ENCODE measurements at regions not wholly inside any gene's neighbourhood (a gene's known extent, or its start where the extent isn't known, plus 50 kb on each side); places are given as distances from the start of the nearest gene placed in this dataset.

DNA sequence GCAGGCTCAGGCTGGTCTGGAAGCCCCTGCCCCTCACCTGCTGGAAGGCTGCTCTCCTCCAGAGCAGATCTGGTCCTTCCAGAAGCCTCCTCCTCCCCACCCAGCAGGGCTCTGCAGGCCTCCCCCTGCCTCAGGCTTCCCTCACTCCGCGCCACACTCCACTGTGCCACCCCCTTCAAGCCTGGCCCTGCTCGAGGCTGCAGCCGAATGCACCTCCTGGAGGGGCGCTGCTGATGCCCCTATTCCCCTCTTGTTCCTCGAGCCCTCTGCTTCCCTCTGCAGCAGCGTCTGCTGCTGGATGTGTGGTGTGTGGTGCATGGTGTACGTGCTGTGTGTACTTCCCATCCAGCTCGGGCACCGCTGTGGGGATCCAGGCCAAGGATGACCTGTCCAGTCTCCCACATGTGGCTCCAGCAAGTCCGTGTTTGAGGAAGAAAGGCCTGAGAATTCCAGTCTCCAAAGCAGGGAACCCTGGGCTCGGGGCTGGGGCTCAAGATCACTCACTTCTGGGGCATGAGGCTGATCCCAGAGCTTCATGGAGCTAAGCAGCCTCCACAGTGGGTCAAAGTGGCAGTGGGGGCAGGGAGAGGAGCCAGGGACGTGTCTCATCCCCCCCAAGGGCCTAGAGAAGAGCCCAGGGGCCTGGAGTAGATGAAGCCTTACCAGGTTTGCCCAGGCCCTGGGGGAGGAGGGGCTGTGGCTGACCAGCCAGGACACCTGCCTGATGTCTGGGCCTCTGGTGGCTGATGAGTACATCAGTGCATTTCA, 136.0 kb upstream of the C14orf180 start:
- peak; percentile 49 for ATAC-seq
- intact Hi-C loops (cut with micrococcal nuclease) = no loop called here

More for the DNA sequence above, 136.0 kb upstream of the C14orf180 start:
- WGBS (ENCODE audit: insufficient coverage, low coverage, missing lambda C conversion rate) = 0% methylated on average over 4 of the region's 13 CpGs
- TF ChIP-seq, protein P1, sequence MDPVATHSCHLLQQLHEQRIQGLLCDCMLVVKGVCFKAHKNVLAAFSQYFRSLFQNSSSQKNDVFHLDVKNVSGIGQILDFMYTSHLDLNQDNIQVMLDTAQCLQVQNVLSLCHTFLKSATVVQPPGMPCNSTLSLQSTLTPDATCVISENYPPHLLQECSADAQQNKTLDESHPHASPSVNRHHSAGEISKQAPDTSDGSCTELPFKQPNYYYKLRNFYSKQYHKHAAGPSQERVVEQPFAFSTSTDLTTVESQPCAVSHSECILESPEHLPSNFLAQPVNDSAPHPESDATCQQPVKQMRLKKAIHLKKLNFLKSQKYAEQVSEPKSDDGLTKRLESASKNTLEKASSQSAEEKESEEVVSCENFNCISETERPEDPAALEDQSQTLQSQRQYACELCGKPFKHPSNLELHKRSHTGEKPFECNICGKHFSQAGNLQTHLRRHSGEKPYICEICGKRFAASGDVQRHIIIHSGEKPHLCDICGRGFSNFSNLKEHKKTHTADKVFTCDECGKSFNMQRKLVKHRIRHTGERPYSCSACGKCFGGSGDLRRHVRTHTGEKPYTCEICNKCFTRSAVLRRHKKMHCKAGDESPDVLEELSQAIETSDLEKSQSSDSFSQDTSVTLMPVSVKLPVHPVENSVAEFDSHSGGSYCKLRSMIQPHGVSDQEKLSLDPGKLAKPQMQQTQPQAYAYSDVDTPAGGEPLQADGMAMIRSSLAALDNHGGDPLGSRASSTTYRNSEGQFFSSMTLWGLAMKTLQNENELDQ (CRISPR knock-in tag; IDR thresholded peaks at IDR 0.05; ENCODE audit: borderline replicate concordance) = no peak
- TF ChIP-seq, protein P2, sequence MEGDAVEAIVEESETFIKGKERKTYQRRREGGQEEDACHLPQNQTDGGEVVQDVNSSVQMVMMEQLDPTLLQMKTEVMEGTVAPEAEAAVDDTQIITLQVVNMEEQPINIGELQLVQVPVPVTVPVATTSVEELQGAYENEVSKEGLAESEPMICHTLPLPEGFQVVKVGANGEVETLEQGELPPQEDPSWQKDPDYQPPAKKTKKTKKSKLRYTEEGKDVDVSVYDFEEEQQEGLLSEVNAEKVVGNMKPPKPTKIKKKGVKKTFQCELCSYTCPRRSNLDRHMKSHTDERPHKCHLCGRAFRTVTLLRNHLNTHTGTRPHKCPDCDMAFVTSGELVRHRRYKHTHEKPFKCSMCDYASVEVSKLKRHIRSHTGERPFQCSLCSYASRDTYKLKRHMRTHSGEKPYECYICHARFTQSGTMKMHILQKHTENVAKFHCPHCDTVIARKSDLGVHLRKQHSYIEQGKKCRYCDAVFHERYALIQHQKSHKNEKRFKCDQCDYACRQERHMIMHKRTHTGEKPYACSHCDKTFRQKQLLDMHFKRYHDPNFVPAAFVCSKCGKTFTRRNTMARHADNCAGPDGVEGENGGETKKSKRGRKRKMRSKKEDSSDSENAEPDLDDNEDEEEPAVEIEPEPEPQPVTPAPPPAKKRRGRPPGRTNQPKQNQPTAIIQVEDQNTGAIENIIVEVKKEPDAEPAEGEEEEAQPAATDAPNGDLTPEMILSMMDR (IDR thresholded peaks at IDR 0.05 in 2 of 3, conservative IDR thresholded peaks at IDR 0.05 in 1 of 3; ENCODE audit: insufficient read depth in 2 of 3, low read depth in 1 of 3, low read length in 3 of 3) = 0 out of 6 replicates have a peak, but pooled peaks of 1 of the 3 experiments have one; percentile 8
- no TSS peak for BruUV-seq (replicated peaks)
- H2AFZ ChIP-seq (ENCODE audit: low read depth, low read length) = no peak overlapping the region
- H3K9me1 ChIP-seq (ENCODE audit: control insufficient read depth, insufficient read depth, low read length) = no peaks in the 10 kb centered on the region
- H3K36me3 ChIP-seq (ENCODE audit: control insufficient read depth, insufficient read depth, low read length) = no peaks in the 10 kb centered on the region
- no peak for DNase-seq (ENCODE audit: extremely low read depth in 1 of 4, low spot score in 3 of 4)
- no peak overlapping the region for H3K9ac ChIP-seq (ENCODE audit: insufficient read depth in 1 of 2, low read depth in 2 of 2, low read length in 2 of 2)
- no peaks in the 10 kb centered on the region for H3K4me1 ChIP-seq (replicated peaks in 1 of 2; ENCODE audit: control insufficient read depth in 2 of 2, insufficient read depth in 2 of 2, low read length in 2 of 2)
- no peak overlapping the region for H3K4me3 ChIP-seq
- in situ Hi-C loops (cut with MboI) = no loop called here
- no peaks in the 10 kb centered on the region for H3K9me3 ChIP-seq (replicated peaks; ENCODE audit: control insufficient read depth, insufficient read depth, low read depth, low read length)
- ChIA-PET CTCF (ENCODE audit: low intra/inter-chr PET ratio) (interaction anchor here (0.6 kb wide), 1 partner anchor 911 kb away, joined by 3 read pairs; no protein-coding TSS in a partner anchor), POLR2A (no interaction called here)
- no peak overlapping the region for H3K27ac ChIP-seq (ENCODE audit: extremely low read depth, low read depth, low read length)
- H3K27me3 ChIP-seq (ENCODE audit: control insufficient read depth in 2 of 2, insufficient read depth in 2 of 2, low read length in 2 of 2) = peaks cover 0 to 6% of the 10 kb centered on the region in 2 experiments; a peak in 3 of 5 replicates
- H3K4me2 ChIP-seq (ENCODE audit: insufficient read depth, low read length) = no peak overlapping the region
- H3K79me2 ChIP-seq (ENCODE audit: control insufficient read depth, insufficient read depth, low read length) = no peaks in the 10 kb centered on the region
- no peak for FAIRE-seq
- H4K20me1 ChIP-seq (replicated peaks; ENCODE audit: control insufficient read depth, insufficient read depth, low read length) = no peaks in the 10 kb centered on the region

Data from K562 (cell line).